Inflammatory macrophage treated with lipopolysaccharide for 1 hour (primary cell): ENCODE measurements at regions not wholly inside any gene's neighbourhood (a gene's known extent, or its start where the extent isn't known, plus 50 kb on each side); places are given as distances from the start of the nearest gene placed in this dataset.
A peak's percentile ranks its signal among the peaks of the same experiment; 100 is the strongest.

ENCODE experiments used
- DNase-seq, 2 donors: peaks; one replicate each; pipeline ENCODE4 v3.0.0-alpha.2; 2020 to 2022

- no peak for DNase-seq
Observed at GRCh38 chr2:38509947-38510326, 92.8 kb downstream of the HNRNPLL start.

GRCh38 chr2:38509314-38509946, 93.3 kb downstream of the HNRNPLL start:
- no peak for DNase-seq

GRCh38 chr2:38508311-38509039, 94.3 kb downstream of the HNRNPLL start:
- peak; percentile 78 to 97 for DNase-seq

- no peak for DNase-seq
Observed at GRCh38 chr2:38507712-38508111, 95.0 kb downstream of the HNRNPLL start.

- no peak for DNase-seq
Observed at GRCh38 chr2:38505779-38506178, 96.9 kb downstream of the HNRNPLL start.

- DNase-seq, result no peak
Observed at GRCh38 chr2:38504169-38504568, 98.6 kb downstream of the HNRNPLL start.

- no peak for DNase-seq
Observed at GRCh38 chr2:38502107-38502506, 100.6 kb downstream of the HNRNPLL start.

GRCh38 chr2:38500283-38500634, 102.5 kb downstream of the HNRNPLL start:
- DNase-seq, result no peak

GRCh38 chr2:38499548-38500282, 103.0 kb downstream of the HNRNPLL start:
- DNase-seq, result no peak

GRCh38 chr2:38498045-38498481, 104.7 kb downstream of the HNRNPLL start:
- DNase-seq, result no peak

GRCh38 chr2:38497670-38498037, 105.1 kb downstream of the HNRNPLL start:
- DNase-seq, result no peak

- DNase-seq, result no peak
Observed at GRCh38 chr2:38496927-38497669, 105.6 kb downstream of the HNRNPLL start.

GRCh38 chr2:38495880-38496279, 106.8 kb downstream of the HNRNPLL start:
- DNase-seq, result no peak

- DNase-seq, result no peak
Observed at GRCh38 chr2:38494394-38494793, 108.3 kb downstream of the HNRNPLL start.

- peak; percentile 63 to 64 for DNase-seq
Observed at GRCh38 chr2:38492042-38492615, 110.6 kb downstream of the HNRNPLL start.

GRCh38 chr2:38491436-38491835, 111.3 kb downstream of the HNRNPLL start:
- DNase-seq, result no peak

- no peak for DNase-seq
Observed at GRCh38 chr2:38489846-38490245, 112.8 kb upstream of the ATL2 start.

GRCh38 chr2:38487852-38488251, 110.8 kb upstream of the ATL2 start:
- DNase-seq, result no peak

- no peak for DNase-seq
Observed at GRCh38 chr2:38486213-38487026, 109.3 kb upstream of the ATL2 start.

GRCh38 chr2:38485734-38486133, 108.7 kb upstream of the ATL2 start:
- peak; percentile 73 to 86 for DNase-seq

GRCh38 chr2:38484957-38485356, 107.9 kb upstream of the ATL2 start:
- DNase-seq, result no peak
